Smooth muscle cell (in vitro differentiated cells): ENCODE measurements at regions not wholly inside any gene's neighbourhood (a gene's known extent, or its start where the extent isn't known, plus 50 kb on each side); places are given as distances from the start of the nearest gene placed in this dataset.
"Not testable (repeated sequence)": the region's sequence is repeated elsewhere in the genome, so short reads cannot be mapped to it uniquely, and the experiment has no call there.

Experiments used
- DNase-seq: peaks from one replicate; lab custom pipeline; 2025; ENCODE audit not compliant: unreplicated experiment; lab: John Stamatoyannopoulos, UW
- H2AFZ ChIP-seq: fragments of 200-600 bp; sonication (generic); 2 replicates; pipeline ENCODE4 v1.6.0; 2016; ENCODE audit warnings: antibody characterized with exemption, low read depth, mild to moderate bottlenecking
- H3F3A ChIP-seq: fragments of 200-600 bp; sonication (generic); 2 replicates; pipeline ENCODE4 v1.6.0; 2017; ENCODE audit warnings: antibody characterized with exemption, low read depth
- H3K27ac ChIP-seq: fragments of 200-600 bp; sonication (generic); 2 replicates; pipeline ENCODE4 v1.5.1; 2016; ENCODE audit warnings: low read depth, mild to moderate bottlenecking
- H3K27me3 ChIP-seq: fragments of 200-600 bp; sonication (generic); 2 replicates; pipeline ENCODE4 v1.6.1; 2016; ENCODE audit warnings: low read depth, mild to moderate bottlenecking
- H3K36me3 ChIP-seq: fragments of 200-600 bp; sonication (generic); 2 replicates; pipeline ENCODE4 v1.5.1; 2016; ENCODE audit warnings: low read depth
- H3K4me1 ChIP-seq: fragments of 200-600 bp; sonication (generic); 2 replicates; pipeline ENCODE4 v1.5.1; 2016; ENCODE audit warnings: low read depth
- H3K4me2 ChIP-seq: fragments of 200-600 bp; sonication (generic); 2 replicates; pipeline ENCODE4 v1.6.0; 2016; ENCODE audit warnings: mild to moderate bottlenecking
- H3K4me3 ChIP-seq: fragments of 200-600 bp; sonication (generic); 2 replicates; pipeline ENCODE4 v1.5.1; 2016; ENCODE audit warnings: mild to moderate bottlenecking
- H3K79me2 ChIP-seq: fragments of 200-600 bp; sonication (generic); 2 replicates; pipeline ENCODE4 v1.6.0; 2016; ENCODE audit warnings: low read depth, mild to moderate bottlenecking
- H3K9ac ChIP-seq: fragments of 200-600 bp; sonication (generic); 2 replicates; pipeline ENCODE4 v1.6.0; 2016; ENCODE audit warnings: low read depth
- H3K9me3 ChIP-seq: fragments of 200-600 bp; sonication (generic); replicated peaks from 2 replicates; pipeline ENCODE4 v1.5.1; 2016; ENCODE audit warnings: low read depth
- H4K20me1 ChIP-seq: fragments of 200-600 bp; sonication (generic); 2 replicates; pipeline ENCODE4 v1.6.0; 2016; ENCODE audit warnings: low read depth
- CTCF ChIP-seq: fragments of 200-600 bp; sonication (generic); IDR thresholded peaks from 2 replicates; pipeline ENCODE4 v1.5.1; 2017; ENCODE audit warnings: borderline replicate concordance, mild to moderate bottlenecking, antibody characterized with exemption; ENCODE audit not compliant: insufficient read depth, poor library complexity, severe bottlenecking
- WGBS: methylation state at CpG from one replicate; pipeline ENCODE4 v1.1.7; 2016; ENCODE audit warnings: low lambda C conversion rate; 5-methylcytosine and 5-hydroxymethylcytosine counted together

GRCh38 chr1:109846162-109846561 lies 64.5 kb upstream of the CSF1 start:
- Histone ChIP-seq H3K4me2 (no peak overlapping the region), H3K4me3 (no peak overlapping the region), H3K4me1 (no peaks in the 10 kb centered on the region), H2AFZ (no peak overlapping the region), H3K9me3 (no peaks in the 10 kb centered on the region), H3K27me3 (no peaks in the 10 kb centered on the region), H4K20me1 (no peaks in the 10 kb centered on the region), H3F3A (no peaks in the 10 kb centered on the region), H3K79me2 (no peaks in the 10 kb centered on the region), H3K27ac (no peak overlapping the region), H3K9ac (no peak overlapping the region), H3K36me3 (no peaks in the 10 kb centered on the region)
- DNase-seq: no peak
- no peak for TF ChIP-seq CTCF
- 85% methylated on average over 3 of the region's 3 CpGs for WGBS

- WGBS: 94% methylated on average over 3 of the region's 3 CpGs
- TF ChIP-seq CTCF: no peak
- DNase-seq: no peak
Measured at GRCh38 chr1:109845658-109846057, 65.0 kb upstream of the CSF1 start.

GRCh38 chr1:109844609-109845008 lies 66.0 kb upstream of the CSF1 start:
- no peak for TF ChIP-seq CTCF
- Histone ChIP-seq H3K79me2 (no peaks in the 10 kb centered on the region), H3K4me2 (no peak overlapping the region), H3K9ac (no peak overlapping the region), H3K27ac (no peak overlapping the region), H3F3A (no peaks in the 10 kb centered on the region), H3K4me3 (no peak overlapping the region), H3K9me3 (no peaks in the 10 kb centered on the region), H2AFZ (no peak overlapping the region), H4K20me1 (no peaks in the 10 kb centered on the region), H3K36me3 (no peaks in the 10 kb centered on the region), H3K4me1 (no peaks in the 10 kb centered on the region), H3K27me3 (no peaks in the 10 kb centered on the region)
- 94% methylated on average over 2 of the region's 2 CpGs for WGBS
- no peak for DNase-seq

More at GRCh38 chr1:109845658-109846057, 65.0 kb upstream of the CSF1 start:
- Histone ChIP-seq H3K9me3 (no peaks in the 10 kb centered on the region), H3K4me1 (no peaks in the 10 kb centered on the region), H3K4me3 (no peak overlapping the region), H3K27me3 (no peaks in the 10 kb centered on the region), H3F3A (no peaks in the 10 kb centered on the region), H4K20me1 (no peaks in the 10 kb centered on the region), H3K79me2 (no peaks in the 10 kb centered on the region), H3K27ac (no peak overlapping the region), H3K9ac (no peak overlapping the region), H3K4me2 (no peak overlapping the region), H3K36me3 (no peaks in the 10 kb centered on the region), H2AFZ (no peak overlapping the region)

GRCh38 chr1:109840011-109840629 lies 70.5 kb upstream of the CSF1 start:
- WGBS: 72% methylated on average over 5 of the region's 5 CpGs
- Histone ChIP-seq H3K79me2 (no peaks in the 10 kb centered on the region), H3K4me2 (no peak overlapping the region), H3K4me1 (no peaks in the 10 kb centered on the region), H2AFZ (no peak overlapping the region), H3K9ac (no peak overlapping the region), H4K20me1 (no peaks in the 10 kb centered on the region), H3F3A (no peaks in the 10 kb centered on the region), H3K4me3 (no peak overlapping the region), H3K27me3 (no peaks in the 10 kb centered on the region), H3K27ac (no peak overlapping the region), H3K9me3 (no peaks in the 10 kb centered on the region), H3K36me3 (no peaks in the 10 kb centered on the region)
- TF ChIP-seq CTCF: no peak
- no peak for DNase-seq

- not testable (repeated sequence) for H3K9me3 ChIP-seq, H3K4me2 ChIP-seq, H3K79me2 ChIP-seq, H3K4me3 ChIP-seq, H3K4me1 ChIP-seq, H3K27me3 ChIP-seq, H4K20me1 ChIP-seq, H2AFZ ChIP-seq, H3K9ac ChIP-seq, DNase-seq, H3K27ac ChIP-seq, H3K36me3 ChIP-seq, H3F3A ChIP-seq
- 56% methylated on average over 1 of the region's 1 CpG for WGBS
Measured at GRCh38 chr1:109839276-109839675, 71.4 kb upstream of the CSF1 start.
